A673 (cell line): ENCODE measurements at regions not wholly inside any gene's neighbourhood (a gene's known extent, or its start where the extent isn't known, plus 50 kb on each side); places are given as distances from the start of the nearest gene placed in this dataset.
"Not testable (repeated sequence)": the region's sequence is repeated elsewhere in the genome, so short reads cannot be mapped to it uniquely, and the experiment has no call there.

Source experiments
- CTCF ChIP-seq: fragments of 300-800, 200-600 bp; sonication (generic); conservative IDR thresholded peaks from 2 replicates; pipeline ENCODE4 v1.5.1; 2017; ENCODE audit warnings: low read depth, mild to moderate bottlenecking, antibody characterized with exemption, low read length, moderate library complexity, mixed read lengths
- EZH2 ChIP-seq: fragments of 200-600 bp; sonication (generic); IDR thresholded peaks from 2 replicates; pipeline ENCODE4 v1.6.1; 2017; ENCODE audit warnings: borderline replicate concordance, low read depth, mild to moderate bottlenecking, mixed read lengths, antibody characterized with exemption, low read length; ENCODE audit not compliant: poor library complexity, severe bottlenecking

- not testable (repeated sequence) for TF ChIP-seq EZH2, CTCF
Measured at GRCh38 chr2:190140474-190140873, 77.9 kb upstream of the MSTN start.
